ENCODE measurements at regions not wholly inside any gene's neighbourhood (a gene's known extent, or its start where the extent isn't known, plus 50 kb on each side); places are given as distances from the start of the nearest gene placed in this dataset.
"Not testable (repeated sequence)": the region's sequence is repeated elsewhere in the genome, so short reads cannot be mapped to it uniquely, and the experiment has no call there.

- DNase-seq (ENCODE audit: low spot score in 2 of 2, unreplicated experiment in 2 of 2), result no peak
- TF ChIP-seq, protein P1, sequence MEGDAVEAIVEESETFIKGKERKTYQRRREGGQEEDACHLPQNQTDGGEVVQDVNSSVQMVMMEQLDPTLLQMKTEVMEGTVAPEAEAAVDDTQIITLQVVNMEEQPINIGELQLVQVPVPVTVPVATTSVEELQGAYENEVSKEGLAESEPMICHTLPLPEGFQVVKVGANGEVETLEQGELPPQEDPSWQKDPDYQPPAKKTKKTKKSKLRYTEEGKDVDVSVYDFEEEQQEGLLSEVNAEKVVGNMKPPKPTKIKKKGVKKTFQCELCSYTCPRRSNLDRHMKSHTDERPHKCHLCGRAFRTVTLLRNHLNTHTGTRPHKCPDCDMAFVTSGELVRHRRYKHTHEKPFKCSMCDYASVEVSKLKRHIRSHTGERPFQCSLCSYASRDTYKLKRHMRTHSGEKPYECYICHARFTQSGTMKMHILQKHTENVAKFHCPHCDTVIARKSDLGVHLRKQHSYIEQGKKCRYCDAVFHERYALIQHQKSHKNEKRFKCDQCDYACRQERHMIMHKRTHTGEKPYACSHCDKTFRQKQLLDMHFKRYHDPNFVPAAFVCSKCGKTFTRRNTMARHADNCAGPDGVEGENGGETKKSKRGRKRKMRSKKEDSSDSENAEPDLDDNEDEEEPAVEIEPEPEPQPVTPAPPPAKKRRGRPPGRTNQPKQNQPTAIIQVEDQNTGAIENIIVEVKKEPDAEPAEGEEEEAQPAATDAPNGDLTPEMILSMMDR (IDR thresholded peaks at IDR 0.05; ENCODE audit: unreplicated experiment), result no peak
- H3K9me3 Mint-ChIP-seq, result peaks cover 4% of the 10 kb centered on the region
- peaks cover 15% of the 10 kb centered on the region for H3K27me3 Mint-ChIP-seq (ENCODE audit: low read depth)
- no peaks in the 10 kb centered on the region for H3K36me3 Mint-ChIP-seq
- H3K4me3 Mint-ChIP-seq, result no peak overlapping the region
- no peak overlapping the region for H3K27ac Mint-ChIP-seq
- no peaks in the 10 kb centered on the region for H3K4me1 Mint-ChIP-seq
Measured at GRCh38 chr5:6248132-6248531, 130.2 kb downstream of the MED10 start.

- TF ChIP-seq, protein P1 (IDR thresholded peaks at IDR 0.05; ENCODE audit: unreplicated experiment), result no peak
- no peaks in the 10 kb centered on the region for H3K4me1 Mint-ChIP-seq
- H3K27ac Mint-ChIP-seq, result no peak overlapping the region
- no peaks in the 10 kb centered on the region for H3K36me3 Mint-ChIP-seq
- peaks cover 11% of the 10 kb centered on the region for H3K27me3 Mint-ChIP-seq (ENCODE audit: low read depth)
- peaks cover 4% of the 10 kb centered on the region for H3K9me3 Mint-ChIP-seq
- H3K4me3 Mint-ChIP-seq, result no peak overlapping the region
- no peak for DNase-seq (ENCODE audit: low spot score in 2 of 2, unreplicated experiment in 2 of 2)
Measured at GRCh38 chr5:6246820-6247437, 131.4 kb downstream of the MED10 start.

GRCh38 chr5:6244339-6244714, 134.0 kb downstream of the MED10 start:
- H3K36me3 Mint-ChIP-seq, result no peaks in the 10 kb centered on the region
- TF ChIP-seq, protein P1 (IDR thresholded peaks at IDR 0.05; ENCODE audit: unreplicated experiment), result no peak
- no peak overlapping the region for H3K4me3 Mint-ChIP-seq
- H3K27me3 Mint-ChIP-seq (ENCODE audit: low read depth), result peaks cover 11% of the 10 kb centered on the region
- peaks cover 14% of the 10 kb centered on the region for H3K9me3 Mint-ChIP-seq
- no peaks in the 10 kb centered on the region for H3K4me1 Mint-ChIP-seq
- H3K27ac Mint-ChIP-seq, result no peak overlapping the region
- no peak for DNase-seq (ENCODE audit: low spot score in 2 of 2, unreplicated experiment in 2 of 2)

GRCh38 chr5:6243706-6244338, 134.5 kb downstream of the MED10 start:
- DNase-seq (ENCODE audit: low spot score in 2 of 2, unreplicated experiment in 2 of 2), result no peak
- peaks cover 11% of the 10 kb centered on the region for H3K27me3 Mint-ChIP-seq (ENCODE audit: low read depth)
- TF ChIP-seq, protein P1 (IDR thresholded peaks at IDR 0.05; ENCODE audit: unreplicated experiment), result no peak

DNA sequence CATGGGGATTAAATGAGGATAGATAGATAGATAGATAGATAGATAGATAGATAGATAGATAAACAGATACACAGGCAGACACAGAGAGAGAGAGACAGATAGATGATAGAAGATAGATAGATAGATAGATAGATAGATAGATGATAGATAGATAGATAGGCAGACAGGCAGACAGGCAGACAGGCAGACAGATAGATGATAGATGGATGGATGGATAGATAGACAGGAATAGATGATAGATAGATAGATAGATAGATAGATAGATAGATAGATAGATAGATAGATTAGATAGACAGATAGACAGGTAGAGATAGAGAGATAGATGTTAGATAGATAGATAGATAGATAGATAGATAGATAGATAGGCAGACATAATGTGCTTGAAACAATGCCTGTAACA, 137.3 kb downstream of the MED10 start:
- Mint-ChIP-seq H3K9me3 (peaks cover 20% of the 10 kb centered on the region), H3K27me3 (ENCODE audit: low read depth) (peaks cover 11% of the 10 kb centered on the region)
- DNase-seq (ENCODE audit: low spot score in 2 of 2, unreplicated experiment in 2 of 2); H3K36me3 Mint-ChIP-seq; H3K27ac Mint-ChIP-seq; H3K4me3 Mint-ChIP-seq; H3K4me1 Mint-ChIP-seq: not testable (repeated sequence)

More at GRCh38 chr5:6243706-6244338, 134.5 kb downstream of the MED10 start:
- Mint-ChIP-seq H3K4me1 (no peaks in the 10 kb centered on the region), H3K4me3 (no peak overlapping the region), H3K36me3 (no peaks in the 10 kb centered on the region), H3K9me3 (peaks cover 18% of the 10 kb centered on the region), H3K27ac (no peak overlapping the region)

GRCh38 chr5:6236858-6237481, 141.4 kb downstream of the MED10 start:
- no peaks in the 10 kb centered on the region for H3K4me1 Mint-ChIP-seq
- H3K27me3 Mint-ChIP-seq (ENCODE audit: low read depth), result peaks cover 12% of the 10 kb centered on the region
- H3K4me3 Mint-ChIP-seq, result no peak overlapping the region
- DNase-seq (ENCODE audit: low spot score in 2 of 2, unreplicated experiment in 2 of 2), result no peak
- H3K36me3 Mint-ChIP-seq, result no peaks in the 10 kb centered on the region
- no peak overlapping the region for H3K27ac Mint-ChIP-seq
- TF ChIP-seq, protein P1 (IDR thresholded peaks at IDR 0.05; ENCODE audit: unreplicated experiment), result no peak
- peaks cover 20% of the 10 kb centered on the region for H3K9me3 Mint-ChIP-seq

Data from mesothelial cell of epicardium (in vitro differentiated cells).